Testis (tissue), 2 donors: ENCODE measurements at regions not wholly inside any gene's neighbourhood (a gene's known extent, or its start where the extent isn't known, plus 50 kb on each side); places are given as distances from the start of the nearest gene placed in this dataset.

ENCODE experiments used
- DNase-seq: peaks from one replicate; pipeline ENCODE4 v3.0.0-alpha.2; 2019
- H3K27ac ChIP-seq, 2 donors: fragments of 200-600 bp; sonication (generic); one replicate each; pipeline ENCODE4 v1.5.1; 2019
- H3K27me3 ChIP-seq: fragments of 200-600 bp; sonication (generic); one replicate; pipeline ENCODE4 v1.5.1; 2019
- H3K36me3 ChIP-seq: fragments of 200-600 bp; sonication (generic); one replicate; pipeline ENCODE4 v1.5.1; 2017; ENCODE audit warnings: low read depth; ENCODE audit errors: missing control alignments
- H3K4me1 ChIP-seq: fragments of 200-600 bp; sonication (generic); one replicate; pipeline ENCODE4 v1.5.1; 2019
- H3K4me3 ChIP-seq, 2 donors: fragments of 200-600 bp; sonication (generic); one replicate each; pipeline ENCODE4 v1.5.1; 2017 to 2019
- H3K9me3 ChIP-seq: fragments of 200-600 bp; sonication (generic); one replicate; pipeline ENCODE4 v1.5.1; 2017
- CTCF ChIP-seq, 3 experiments: fragments of 450-650 bp in 2 of 3; fragments of 200-600 bp in 1 of 3; sonication (generic) in 1 of 3; IDR thresholded peaks; one replicate each; pipeline ENCODE4 v1.5.1; 2016 to 2019; ENCODE audit warnings: antibody characterized with exemption in 3 of 3, mild to moderate bottlenecking in 2 of 3, moderate library complexity in 1 of 3
- POLR2A ChIP-seq: fragments of 450-650 bp; IDR thresholded peaks from one replicate; pipeline ENCODE4 v1.6.1; 2017; ENCODE audit warnings: antibody characterized with exemption, mild to moderate bottlenecking, moderate library complexity
- WGBS, 2 donors: methylation state at CpG; one replicate each; pipeline ENCODE4 v1.1.5; 2018; 5-methylcytosine and 5-hydroxymethylcytosine counted together
- intact Hi-C: fragments of 100-400 bp; cut with DNase I; formaldehyde crosslinking; loops from one replicate; pipeline ENCODE4 v1.15.1; 2023; ENCODE audit warnings: low total_unique reads

- no peak overlapping the region for H3K27ac ChIP-seq
- H3K4me3 ChIP-seq, result no peak overlapping the region
- no peaks in the 10 kb centered on the region for H3K27me3 ChIP-seq
- no peaks in the 10 kb centered on the region for H3K36me3 ChIP-seq
- H3K4me1 ChIP-seq, result no peaks in the 10 kb centered on the region
- WGBS, 2 donors, result 76 to 77% methylated on average over 11 of the region's 11 CpGs
- no peak for DNase-seq
- no peaks in the 10 kb centered on the region for H3K9me3 ChIP-seq
- no peak for TF ChIP-seq CTCF (IDR thresholded peaks at IDR 0.05)
- no peak for TF ChIP-seq POLR2A
- intact Hi-C loops, result no loop called here
Observed at GRCh38 chr12:125538401-125539199, 473.4 kb downstream of the AACS start.

- no peaks in the 10 kb centered on the region for H3K36me3 ChIP-seq
- H3K9me3 ChIP-seq, result no peaks in the 10 kb centered on the region
- DNase-seq, result no peak
- H3K4me3 ChIP-seq, result no peak overlapping the region
- no peak overlapping the region for H3K27ac ChIP-seq
- no peaks in the 10 kb centered on the region for H3K27me3 ChIP-seq
- 72 to 74% methylated on average over 5 of the region's 5 CpGs for WGBS, 2 donors
- intact Hi-C loops, result no loop called here
- TF ChIP-seq CTCF (IDR thresholded peaks at IDR 0.05), result no peak
- H3K4me1 ChIP-seq, result no peaks in the 10 kb centered on the region
Observed at GRCh38 chr12:125540580-125541204, 475.5 kb downstream of the AACS start.

GRCh38 chr12:125544960-125545359 lies 479.7 kb downstream of the AACS start:
- Histone ChIP-seq H3K9me3 (no peaks in the 10 kb centered on the region), H3K27me3 (no peaks in the 10 kb centered on the region), H3K27ac (no peak overlapping the region), H3K4me3 (no peak overlapping the region), H3K36me3 (no peaks in the 10 kb centered on the region), H3K4me1 (no peaks in the 10 kb centered on the region)
- DNase-seq, result no peak
- TF ChIP-seq CTCF (IDR thresholded peaks at IDR 0.05) (no peak), POLR2A (no peak)
- intact Hi-C loops, result no loop called here
- 76 to 78% methylated on average over 3 of the region's 3 CpGs for WGBS, 2 donors

- Histone ChIP-seq H3K4me3 (no peak overlapping the region), H3K27ac (no peak overlapping the region), H3K4me1 (no peaks in the 10 kb centered on the region), H3K9me3 (no peaks in the 10 kb centered on the region), H3K36me3 (no peaks in the 10 kb centered on the region), H3K27me3 (no peaks in the 10 kb centered on the region)
- no peak for TF ChIP-seq CTCF (IDR thresholded peaks at IDR 0.05)
- TF ChIP-seq POLR2A, result no peak
- intact Hi-C loops, result no loop called here
- DNase-seq, result no peak
- 68% methylated on average over 4 of the region's 4 CpGs for WGBS, 2 donors
Observed at GRCh38 chr12:125549171-125549570, 483.9 kb downstream of the AACS start.

- intact Hi-C loops, result no loop called here
- Histone ChIP-seq H3K4me1 (no peaks in the 10 kb centered on the region), H3K27ac (no peak overlapping the region), H3K27me3 (no peaks in the 10 kb centered on the region), H3K4me3 (no peak overlapping the region), H3K36me3 (no peaks in the 10 kb centered on the region), H3K9me3 (no peaks in the 10 kb centered on the region)
- TF ChIP-seq POLR2A (no peak), CTCF (IDR thresholded peaks at IDR 0.05) (peak in 1 of 3 experiments; percentile 49)
- no peak for DNase-seq
- WGBS, 2 donors, result 75 to 84% methylated on average over 4 of the region's 4 CpGs
Observed at GRCh38 chr12:125549836-125550235, 484.6 kb downstream of the AACS start.
